ENCODE measurements at regions not wholly inside any gene's neighbourhood (a gene's known extent, or its start where the extent isn't known, plus 50 kb on each side); places are given as distances from the start of the nearest gene placed in this dataset.

- no peak for TF ChIP-seq CTCF (IDR thresholded peaks at IDR 0.05)
- Mint-ChIP-seq H3K27me3 (ENCODE audit: unreplicated experiment) (peaks cover 23% of the 10 kb centered on the region), H3K4me3 (ENCODE audit: unreplicated experiment) (no peak overlapping the region), H3K9me3 (ENCODE audit: unreplicated experiment) (no peaks in the 10 kb centered on the region), H3K27ac (ENCODE audit: unreplicated experiment) (no peak overlapping the region), H3K4me1 (ENCODE audit: unreplicated experiment) (no peaks in the 10 kb centered on the region), H3K36me3 (ENCODE audit: unreplicated experiment) (no peaks in the 10 kb centered on the region)
- DNase-seq (ENCODE audit: extremely low spot score, unreplicated experiment): no peak
Measured at GRCh38 chr2:57563015-57563414, 483.6 kb upstream of the VRK2 start.

GRCh38 chr2:57567245-57567644 lies 479.4 kb upstream of the VRK2 start:
- peaks cover 23% of the 10 kb centered on the region for H3K27me3 Mint-ChIP-seq (ENCODE audit: unreplicated experiment)
- DNase-seq (ENCODE audit: extremely low spot score, unreplicated experiment): no peak
- H3K27ac Mint-ChIP-seq (ENCODE audit: unreplicated experiment): no peak overlapping the region
- TF ChIP-seq CTCF (IDR thresholded peaks at IDR 0.05): no peak
- H3K36me3 Mint-ChIP-seq (ENCODE audit: unreplicated experiment): no peaks in the 10 kb centered on the region
- no peaks in the 10 kb centered on the region for H3K9me3 Mint-ChIP-seq (ENCODE audit: unreplicated experiment)
- no peak overlapping the region for H3K4me3 Mint-ChIP-seq (ENCODE audit: unreplicated experiment)
- H3K4me1 Mint-ChIP-seq (ENCODE audit: unreplicated experiment): no peaks in the 10 kb centered on the region

GRCh38 chr2:57569396-57569795 lies 477.2 kb upstream of the VRK2 start:
- no peak for DNase-seq (ENCODE audit: extremely low spot score, unreplicated experiment)
- Mint-ChIP-seq H3K4me3 (ENCODE audit: unreplicated experiment) (no peak overlapping the region), H3K36me3 (ENCODE audit: unreplicated experiment) (no peaks in the 10 kb centered on the region), H3K4me1 (ENCODE audit: unreplicated experiment) (no peaks in the 10 kb centered on the region), H3K27ac (ENCODE audit: unreplicated experiment) (no peak overlapping the region), H3K9me3 (ENCODE audit: unreplicated experiment) (no peaks in the 10 kb centered on the region), H3K27me3 (ENCODE audit: unreplicated experiment) (peaks cover 17% of the 10 kb centered on the region)
- no peak for TF ChIP-seq CTCF (IDR thresholded peaks at IDR 0.05)

- no peaks in the 10 kb centered on the region for H3K9me3 Mint-ChIP-seq (ENCODE audit: unreplicated experiment)
- no peak overlapping the region for H3K27ac Mint-ChIP-seq (ENCODE audit: unreplicated experiment)
- H3K36me3 Mint-ChIP-seq (ENCODE audit: unreplicated experiment): no peaks in the 10 kb centered on the region
- peaks cover 6% of the 10 kb centered on the region for H3K27me3 Mint-ChIP-seq (ENCODE audit: unreplicated experiment)
- no peaks in the 10 kb centered on the region for H3K4me1 Mint-ChIP-seq (ENCODE audit: unreplicated experiment)
- no peak overlapping the region for H3K4me3 Mint-ChIP-seq (ENCODE audit: unreplicated experiment)
- no peak for DNase-seq (ENCODE audit: extremely low spot score, unreplicated experiment)
- no peak for TF ChIP-seq CTCF (IDR thresholded peaks at IDR 0.05)
Measured at GRCh38 chr2:57570961-57571360, 475.6 kb upstream of the VRK2 start.

GRCh38 chr2:57575700-57576268 lies 470.8 kb upstream of the VRK2 start:
- H3K4me3 Mint-ChIP-seq (ENCODE audit: unreplicated experiment): no peak overlapping the region
- no peaks in the 10 kb centered on the region for H3K36me3 Mint-ChIP-seq (ENCODE audit: unreplicated experiment)
- no peaks in the 10 kb centered on the region for H3K9me3 Mint-ChIP-seq (ENCODE audit: unreplicated experiment)
- no peaks in the 10 kb centered on the region for H3K4me1 Mint-ChIP-seq (ENCODE audit: unreplicated experiment)
- peaks cover 2% of the 10 kb centered on the region for H3K27me3 Mint-ChIP-seq (ENCODE audit: unreplicated experiment)
- no peak for TF ChIP-seq CTCF (IDR thresholded peaks at IDR 0.05)
- DNase-seq (ENCODE audit: extremely low spot score, unreplicated experiment): no peak
- H3K27ac Mint-ChIP-seq (ENCODE audit: unreplicated experiment): no peak overlapping the region
